Lung (tissue), 11 donors: ENCODE measurements at regions not wholly inside any gene's neighbourhood (a gene's known extent, or its start where the extent isn't known, plus 50 kb on each side); places are given as distances from the start of the nearest gene placed in this dataset.

Experiments used
- ATAC-seq: fragments of 200-7000 bp; cut with Tn5 transposase; one replicate; pipeline ENCODE4 v1.9.1; 2020; ENCODE audit warnings: moderate number of reproducible peaks; ENCODE audit not compliant: insufficient read depth, low FRiP score
- DNase-seq, 3 donors: peaks; one replicate each; pipeline ENCODE4 v3.0.0-alpha.2; 2013 to 2017
- H3K27ac ChIP-seq, 2 donors: one replicate each; pipeline ENCODE4 v1.5.1; 2013; ENCODE audit warnings: mild to moderate bottlenecking in 2 of 2, moderate library complexity in 2 of 2, control low read depth in 1 of 2, inconsistent platforms in 1 of 2, low read depth in 1 of 2, low read length in 1 of 2
- H3K27me3 ChIP-seq, 3 donors: one replicate each; pipeline ENCODE4 v1.5.1; 2013; ENCODE audit warnings: low read length in 2 of 3; ENCODE audit not compliant: control insufficient read depth in 3 of 3, insufficient read depth in 3 of 3
- H3K36me3 ChIP-seq, 4 donors: one replicate each; pipeline ENCODE4 v1.5.1; 2013; ENCODE audit warnings: low read length in 4 of 4, mild to moderate bottlenecking in 1 of 4, moderate library complexity in 1 of 4; ENCODE audit not compliant: control insufficient read depth in 4 of 4, insufficient read depth in 4 of 4
- H3K4me1 ChIP-seq, 5 donors: one replicate each; pipeline ENCODE4 v1.5.1; 2013; ENCODE audit warnings: low read length in 5 of 5, mild to moderate bottlenecking in 2 of 5, moderate library complexity in 1 of 5; ENCODE audit not compliant: control insufficient read depth in 5 of 5, insufficient read depth in 5 of 5
- H3K4me3 ChIP-seq: one replicate; pipeline ENCODE4 v1.5.1; 2013; ENCODE audit warnings: mild to moderate bottlenecking, control low read depth, moderate library complexity
- H3K9ac ChIP-seq, 2 donors: one replicate each; pipeline ENCODE4 v1.5.1; 2013; ENCODE audit warnings: low read length in 2 of 2, control low read depth in 1 of 2; ENCODE audit not compliant: insufficient read depth in 1 of 2
- H3K9me3 ChIP-seq, 4 donors: one replicate each; pipeline ENCODE4 v1.5.1; 2013; ENCODE audit warnings: low read length in 3 of 4, mild to moderate bottlenecking in 1 of 4, moderate library complexity in 1 of 4; ENCODE audit not compliant: control insufficient read depth in 4 of 4, insufficient read depth in 3 of 4
- CTCF ChIP-seq: IDR thresholded peaks from 2 replicates; pipeline ENCODE4 v1.5.1; 2012; ENCODE audit warnings: mild to moderate bottlenecking; ENCODE audit errors: control extremely low read depth, extremely low read depth
- WGBS, 2 donors: extraction: QIAGEN DNeasy Blood & Tissue Kit; methylation state at CpG; one replicate each; pipeline ENCODE4 v1.1.7; 2013; 5-methylcytosine and 5-hydroxymethylcytosine counted together
- donor health status: control.
- donor health status: control.
- donor health status: Bipolar disorder and iron deficiency.
- donor health status: healthy.
- donor health status: DM: yes; HTN: yes; CAD: no.

- Histone ChIP-seq H3K9me3 (no peaks in the 10 kb centered on the region), H3K4me3 (no peak overlapping the region), H3K4me1 (no peaks in the 10 kb centered on the region), H3K36me3 (no peaks in the 10 kb centered on the region), H3K9ac (no peak overlapping the region), H3K27ac (no peak overlapping the region), H3K27me3 (no peaks in the 10 kb centered on the region)
- DNase-seq, result no peak
- no peak for TF ChIP-seq CTCF
- 51 to 62% methylated on average over 6 of the region's 6 CpGs for WGBS, 2 donors
- ATAC-seq, result no peak
Measured at GRCh38 chr20:17161673-17162481, 65.0 kb upstream of the PCSK2 start.

DNA sequence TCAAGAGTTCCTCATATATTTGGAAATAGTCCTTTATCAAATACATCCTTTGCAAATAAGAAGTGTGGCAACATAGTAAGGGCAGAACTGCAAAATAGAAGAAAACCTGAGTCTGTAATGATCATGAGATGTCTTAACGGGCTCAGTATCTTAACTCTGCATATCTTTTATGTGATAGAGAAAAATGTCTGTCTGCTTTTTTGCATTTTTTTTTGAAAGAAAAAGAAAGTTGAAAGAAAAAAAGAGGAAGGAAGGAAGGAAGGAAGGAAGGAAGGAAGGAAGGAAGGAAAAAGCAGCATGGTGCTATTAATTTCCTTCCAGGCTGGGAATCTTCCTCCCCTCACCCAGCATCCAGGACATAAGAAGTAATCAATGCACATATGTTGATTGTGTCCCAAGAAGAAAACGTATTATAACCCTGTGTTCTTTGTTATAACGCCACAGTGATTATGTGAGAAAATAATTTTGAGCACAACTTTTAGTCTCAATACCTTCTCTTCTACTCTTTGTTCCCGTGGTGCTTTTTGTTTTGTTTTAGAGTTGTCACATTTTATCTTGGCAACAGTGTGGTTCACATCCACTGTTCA, 58.7 kb upstream of the PCSK2 start:
- ATAC-seq (no peak), DNase-seq (no peak)
- no peaks in the 10 kb centered on the region for H3K4me1 ChIP-seq
- H3K9ac ChIP-seq, result no peak overlapping the region
- 72 to 83% methylated on average over 4 of the region's 4 CpGs for WGBS, 2 donors
- H3K36me3 ChIP-seq, result no peaks in the 10 kb centered on the region
- no peak overlapping the region for H3K27ac ChIP-seq
- H3K27me3 ChIP-seq, result no peaks in the 10 kb centered on the region
- H3K4me3 ChIP-seq, result no peak overlapping the region
- H3K9me3 ChIP-seq, result no peaks in the 10 kb centered on the region
- TF ChIP-seq CTCF, result no peak

GRCh38 chr20:17169585-17170136, 57.2 kb upstream of the PCSK2 start:
- no peak overlapping the region for H3K27ac ChIP-seq
- no peaks in the 10 kb centered on the region for H3K36me3 ChIP-seq
- no peak overlapping the region for H3K9ac ChIP-seq
- H3K27me3 ChIP-seq, result no peaks in the 10 kb centered on the region
- DNase-seq, result peak in 2 of 3 donors; percentile 2 to 28
- no peak for ATAC-seq
- WGBS, 2 donors, result 35 to 45% methylated on average over 5 of the region's 5 CpGs
- no peak for TF ChIP-seq CTCF
- no peaks in the 10 kb centered on the region for H3K9me3 ChIP-seq
- H3K4me1 ChIP-seq, result no peaks in the 10 kb centered on the region
- H3K4me3 ChIP-seq, result no peak overlapping the region
